ENCODE measurements at regions not wholly inside any gene's neighbourhood (a gene's known extent, or its start where the extent isn't known, plus 50 kb on each side); places are given as distances from the start of the nearest gene placed in this dataset.

DNA sequence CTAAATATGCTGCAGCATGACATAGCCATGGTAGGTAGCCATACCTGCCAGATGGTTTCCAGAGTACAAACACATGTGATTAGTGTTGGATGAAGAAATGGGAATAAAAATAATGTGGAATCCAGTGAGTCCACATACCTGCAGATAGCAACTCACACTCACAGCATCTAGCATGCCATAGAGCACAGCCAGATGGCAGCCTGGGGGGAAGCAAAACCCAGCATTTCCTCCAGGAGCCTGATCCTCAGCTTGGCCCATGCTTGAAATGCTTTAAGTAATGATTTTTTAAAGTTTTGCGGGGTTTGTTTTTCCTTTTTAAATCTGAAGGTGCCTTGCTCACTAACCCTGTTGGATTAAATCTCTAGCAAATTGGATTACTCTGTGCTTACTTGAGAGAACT is 535.1 kb downstream of the STK39 start:
- no peak for DNase-seq (ENCODE audit: low read depth)
- TF ChIP-seq CTCF (conservative IDR thresholded peaks at IDR 0.05; ENCODE audit: low read length): no peak

GRCh38 chr2:167708998-167709397 is 538.4 kb downstream of the STK39 start:
- H3K4me3 ChIP-seq (ENCODE audit: low read length): no peak overlapping the region
- DNase-seq (ENCODE audit: low read depth): no peak
- no peak for TF ChIP-seq CTCF (conservative IDR thresholded peaks at IDR 0.05; ENCODE audit: low read length)

More for the DNA sequence above, 535.1 kb downstream of the STK39 start:
- H3K4me3 ChIP-seq (ENCODE audit: low read length): no peak overlapping the region

- no peak for TF ChIP-seq CTCF (conservative IDR thresholded peaks at IDR 0.05; ENCODE audit: low read length)
- DNase-seq (ENCODE audit: low read depth): no peak
- H3K4me3 ChIP-seq (ENCODE audit: low read length): no peak overlapping the region
Measured at GRCh38 chr2:167706800-167707199, 540.6 kb downstream of the STK39 start.

DNA sequence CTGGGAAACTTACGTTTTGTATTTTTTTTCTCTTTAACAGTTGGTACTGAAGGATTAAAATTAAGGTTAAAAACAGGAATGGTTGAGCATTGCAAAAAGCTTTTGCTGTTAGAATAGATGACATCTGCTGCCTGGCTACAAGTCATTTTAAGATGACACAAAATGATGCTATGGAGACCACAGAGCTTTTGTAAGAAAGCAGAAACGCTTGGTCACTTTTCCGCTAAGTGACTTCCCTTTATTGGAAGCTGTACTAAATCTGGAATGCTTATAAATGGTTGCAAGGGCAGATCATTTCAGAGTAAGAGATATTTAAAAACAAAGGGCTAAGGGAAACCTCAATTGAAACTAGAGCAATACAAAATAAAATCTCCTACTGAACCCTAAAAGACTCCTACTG is 544.0 kb downstream of the STK39 start:
- no peak overlapping the region for H3K4me3 ChIP-seq (ENCODE audit: low read length)
- TF ChIP-seq CTCF (conservative IDR thresholded peaks at IDR 0.05; ENCODE audit: low read length): no peak
- no peak for DNase-seq (ENCODE audit: low read depth)

- no peak overlapping the region for H3K4me3 ChIP-seq (ENCODE audit: low read length)
- DNase-seq (ENCODE audit: low read depth): no peak
- TF ChIP-seq CTCF (conservative IDR thresholded peaks at IDR 0.05; ENCODE audit: low read length): no peak
Measured at GRCh38 chr2:167702227-167702626, 545.2 kb downstream of the STK39 start.

DNA sequence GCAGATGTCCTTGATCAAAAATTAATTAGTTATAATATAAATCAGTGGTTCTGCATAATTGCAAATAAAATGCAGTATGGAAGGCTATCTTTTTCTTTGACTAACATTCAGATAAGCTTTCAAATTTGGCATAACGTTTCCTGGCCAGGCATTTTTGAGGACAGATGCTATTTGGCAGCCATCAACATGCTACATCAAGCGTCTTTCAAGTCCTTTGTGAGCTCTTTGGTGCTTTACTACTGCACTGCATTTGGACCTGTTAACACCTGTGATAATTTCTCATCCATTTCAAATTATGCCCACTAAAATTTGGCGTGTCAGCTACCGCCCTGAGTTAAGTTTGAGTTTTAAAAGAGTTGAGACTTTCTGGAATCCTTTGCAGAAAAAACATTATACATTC is 545.7 kb downstream of the STK39 start:
- no peak for TF ChIP-seq CTCF (conservative IDR thresholded peaks at IDR 0.05; ENCODE audit: low read length)
- no peak overlapping the region for H3K4me3 ChIP-seq (ENCODE audit: low read length)
- DNase-seq (ENCODE audit: low read depth): no peak

DNA sequence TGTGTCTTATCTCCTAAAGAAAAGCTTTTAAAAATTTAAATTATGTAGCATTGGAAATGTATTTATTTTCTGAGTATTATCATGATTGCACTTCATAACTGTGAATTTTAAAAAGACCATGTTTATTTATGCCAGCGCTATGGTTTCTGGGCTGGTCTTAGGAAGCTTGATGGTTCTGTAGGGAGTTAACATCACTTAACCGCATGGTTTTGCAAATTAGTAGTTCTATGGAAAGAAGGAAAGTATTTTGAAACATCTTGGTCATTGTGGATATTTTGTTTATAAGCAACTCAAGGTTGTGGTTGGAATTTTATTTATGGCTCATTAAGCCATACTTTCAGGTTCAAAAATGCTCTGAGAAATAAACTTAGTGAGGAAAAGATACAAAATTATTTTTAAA is 549.4 kb downstream of the STK39 start:
- DNase-seq (ENCODE audit: low read depth): no peak
- TF ChIP-seq CTCF (conservative IDR thresholded peaks at IDR 0.05; ENCODE audit: low read length): no peak
- H3K4me3 ChIP-seq (ENCODE audit: low read length): no peak overlapping the region

All from AG10803 (cell line).